Panc1 (cell line): ENCODE measurements at regions not wholly inside any gene's neighbourhood (a gene's known extent, or its start where the extent isn't known, plus 50 kb on each side); places are given as distances from the start of the nearest gene placed in this dataset.

Experiments used
- ATAC-seq: fragments of 200-7000 bp; cut with Tn5 transposase; 2 replicates; pipeline ENCODE4 v1.9.1; 2020; ENCODE audit warnings: mild to moderate bottlenecking, moderate library complexity
- BruUV-seq: library from RNA; stranded (reverse); fragments of 400-500 nt; replicated peaks from 2 replicates; lab custom pipeline; 2021; lab: Mats Ljungman, UMichigan
- CTCF ChIA-PET: fragments of 300-600 bp; sonication (Branson Sonifier 250); formaldehyde crosslinking; loops from one replicate; lab custom pipeline; 2022; ENCODE audit warnings: antibody characterized with exemption; lab: Charles Lee
- POLR2A ChIA-PET: fragments of 300-600 bp; sonication (Branson Sonifier 250); formaldehyde crosslinking; loops from one replicate; lab custom pipeline; 2022; ENCODE audit warnings: antibody characterized with exemption; lab: Charles Lee
- DNase-seq: peaks from one replicate; pipeline ENCODE4 v3.0.0-alpha.2; 2010; ENCODE audit warnings: low read depth, low spot score
- H3K27ac ChIP-seq: 2 replicates; pipeline ENCODE4 v1.5.1; 2011; ENCODE audit warnings: mild to moderate bottlenecking, low read length, inconsistent platforms
- H3K27me3 ChIP-seq: fragments of 200-500 bp; sonication (Bioruptor generic); 2 replicates; pipeline ENCODE4 v1.6.0; 2014; ENCODE audit warnings: low read length, inconsistent platforms; ENCODE audit not compliant: control insufficient read depth, insufficient read depth
- H3K36me3 ChIP-seq: fragments of 200-500 bp; sonication (Bioruptor generic); 2 replicates; pipeline ENCODE4 v1.5.1; 2014; ENCODE audit warnings: inconsistent platforms, mild to moderate bottlenecking, low read length, moderate library complexity; ENCODE audit not compliant: control insufficient read depth, insufficient read depth
- H3K4me1 ChIP-seq: 2 replicates; pipeline ENCODE4 v1.5.1; 2011; ENCODE audit warnings: inconsistent platforms, mild to moderate bottlenecking, low read length, moderate library complexity; ENCODE audit not compliant: control insufficient read depth, insufficient read depth
- H3K4me3 ChIP-seq, 2 experiments: 2 replicates each; pipeline ENCODE4 v1.5.1; 2011 to 2012; ENCODE audit warnings: low read depth in 2 of 2, low read length in 2 of 2, mild to moderate bottlenecking in 2 of 2, inconsistent platforms in 1 of 2, moderate library complexity in 1 of 2
- H3K9me3 ChIP-seq: fragments of 200-500 bp; sonication (Bioruptor generic); 2 replicates; pipeline ENCODE4 v1.5.1; 2014; ENCODE audit warnings: low read depth, mild to moderate bottlenecking, inconsistent platforms, low read length, moderate library complexity; ENCODE audit not compliant: control insufficient read depth, insufficient read depth
- CTCF ChIP-seq: fragments of 450-650 bp; IDR thresholded peaks from 2 replicates; pipeline ENCODE4 v1.5.1; 2017; ENCODE audit warnings: mild to moderate bottlenecking
- POLR2AphosphoS5 ChIP-seq: IDR thresholded peaks from 2 replicates; pipeline ENCODE4 v1.6.1; 2012; ENCODE audit warnings: mild to moderate bottlenecking, low read depth, low read length, moderate library complexity
- REST ChIP-seq, 2 experiments: IDR thresholded peaks; 2 replicates each; pipeline ENCODE4 v1.6.1; 2011 to 2012; ENCODE audit warnings: low read depth in 2 of 2, control low read depth in 1 of 2, low read length in 1 of 2, mild to moderate bottlenecking in 1 of 2, moderate library complexity in 1 of 2; ENCODE audit not compliant: insufficient read depth in 1 of 2
- SIN3A ChIP-seq: IDR thresholded peaks from 2 replicates; pipeline ENCODE4 v1.6.1; 2012; ENCODE audit warnings: low read depth, mild to moderate bottlenecking, low read length, moderate library complexity, borderline replicate concordance; ENCODE audit not compliant: insufficient read depth
- TCF7L2 ChIP-seq: IDR thresholded peaks from 2 replicates; pipeline ENCODE4 v1.6.1; 2011; ENCODE audit warnings: mild to moderate bottlenecking, low read depth, low read length, inconsistent platforms
- in situ Hi-C: cut with HindIII; loops from 2 replicates; pipeline ENCODE4 v1.10.0; 2016; ENCODE audit warnings: low sequenced_read_pairs, low pct_unique_long_range_greater_than_20kb
- intact Hi-C: fragments of 100-400 bp; cut with micrococcal nuclease; formaldehyde crosslinking; loops from one replicate; pipeline ENCODE4 v1.10.0; 2022; ENCODE audit not compliant: unreplicated experiment

- Histone ChIP-seq H3K27ac (no peak overlapping the region), H3K4me1 (no peaks in the 10 kb centered on the region), H3K4me3 (no peak overlapping the region), H3K36me3 (no peaks in the 10 kb centered on the region), H3K9me3 (no peaks in the 10 kb centered on the region), H3K27me3 (no peaks in the 10 kb centered on the region)
- ChIA-PET CTCF (no interaction called here), POLR2A (no interaction called here)
- in situ Hi-C loops (no loop called here), intact Hi-C loops (no loop called here)
- TF ChIP-seq CTCF (no peak), TCF7L2 (no peak), REST (IDR thresholded peaks at IDR 0.05; ENCODE audit: insufficient read depth in 1 of 2, low read depth in 2 of 2, low read length in 1 of 2) (no peak), SIN3A (no peak), POLR2AphosphoS5 (no peak)
- no TSS peak for BruUV-seq
- DNase-seq (no peak), ATAC-seq (no peak)
Measured at GRCh38 chr10:128803790-128804189, 663.3 kb upstream of the MGMT start.

GRCh38 chr10:128804411-128804810 is 662.6 kb upstream of the MGMT start:
- H3K27me3 ChIP-seq = no peaks in the 10 kb centered on the region
- no peak for TF ChIP-seq TCF7L2
- TF ChIP-seq SIN3A = no peak
- no peak for TF ChIP-seq POLR2AphosphoS5
- TF ChIP-seq REST (IDR thresholded peaks at IDR 0.05; ENCODE audit: insufficient read depth in 1 of 2, low read depth in 2 of 2, low read length in 1 of 2) = no peak
- TF ChIP-seq CTCF = no peak
- intact Hi-C loops (no loop called here), in situ Hi-C loops (no loop called here)
- no peak overlapping the region for H3K27ac ChIP-seq
- ChIA-PET POLR2A (no interaction called here), CTCF (no interaction called here)
- no peak overlapping the region for H3K4me3 ChIP-seq
- H3K36me3 ChIP-seq = no peaks in the 10 kb centered on the region
- BruUV-seq = no TSS peak
- H3K9me3 ChIP-seq = no peaks in the 10 kb centered on the region
- DNase-seq (no peak), ATAC-seq (no peak)
- H3K4me1 ChIP-seq = no peaks in the 10 kb centered on the region
